Spinal cord (tissue), 9 donors: ENCODE measurements at regions not wholly inside any gene's neighbourhood (a gene's known extent, or its start where the extent isn't known, plus 50 kb on each side); places are given as distances from the start of the nearest gene placed in this dataset.
"Not testable (repeated sequence)": the region's sequence is repeated elsewhere in the genome, so short reads cannot be mapped to it uniquely, and the experiment has no call there.

Experiments used
- DNase-seq, 6 donors: peaks; one replicate each; pipeline versions ENCODE4 v3.0.0 to v3.0.0-alpha.2; 2013 to 2015; ENCODE audit warnings: low spot score in 6 of 6, low read depth in 4 of 6
- H3K27ac ChIP-seq: one replicate; pipeline ENCODE4 v1.5.1; 2013; ENCODE audit warnings: low read depth, low read length, control low read depth
- H3K27me3 ChIP-seq: one replicate; pipeline ENCODE4 v1.6.1; 2013; ENCODE audit warnings: low read length; ENCODE audit not compliant: control insufficient read depth, insufficient read depth
- H3K36me3 ChIP-seq: one replicate; pipeline ENCODE4 v1.6.1; 2013; ENCODE audit warnings: low read length; ENCODE audit not compliant: control insufficient read depth, insufficient read depth
- H3K4me1 ChIP-seq: one replicate; pipeline ENCODE4 v1.6.1; 2013; ENCODE audit warnings: low read length; ENCODE audit not compliant: control insufficient read depth, insufficient read depth
- H3K4me3 ChIP-seq: one replicate; pipeline ENCODE4 v1.5.1; 2013; ENCODE audit warnings: low read depth, low read length, control low read depth
- H3K9me3 ChIP-seq: one replicate; pipeline ENCODE4 v1.6.1; 2013; ENCODE audit warnings: low read length; ENCODE audit not compliant: control insufficient read depth, insufficient read depth
- WGBS: methylation state at CpG from one replicate; pipeline ENCODE4 v1.1.5; 2013; ENCODE audit warnings: missing lambda C conversion rate; ENCODE audit not compliant: insufficient coverage; 5-methylcytosine and 5-hydroxymethylcytosine counted together
- donor health status: healthy.

GRCh38 chr22:18731075-18731666, 119.5 kb upstream of the RIMBP3 start:
- H3K4me1 ChIP-seq = no peaks in the 10 kb centered on the region
- DNase-seq = no peak
- H3K27me3 ChIP-seq = no peaks in the 10 kb centered on the region
- H3K4me3 ChIP-seq = no peak overlapping the region
- no peaks in the 10 kb centered on the region for H3K9me3 ChIP-seq
- no peak overlapping the region for H3K27ac ChIP-seq
- no peaks in the 10 kb centered on the region for H3K36me3 ChIP-seq

- peak in 4 of 6 donors; percentile 1 to 78 (median 30) for DNase-seq
- no CpG with 5 or more reads among the region's 3 CpGs for WGBS
These were observed 118.7 kb upstream of the RIMBP3 start for GRCh38 chr22:18730410-18730809.

More at GRCh38 chr22:18730410-18730809, 118.7 kb upstream of the RIMBP3 start:
- H3K36me3 ChIP-seq, H3K27me3 ChIP-seq, H3K9me3 ChIP-seq, H3K4me1 ChIP-seq, H3K27ac ChIP-seq, H3K4me3 ChIP-seq: not testable (repeated sequence)
